GM18951 (cell line): ENCODE measurements at regions not wholly inside any gene's neighbourhood (a gene's known extent, or its start where the extent isn't known, plus 50 kb on each side); places are given as distances from the start of the nearest gene placed in this dataset.

ENCODE experiments used
- POLR2A ChIP-seq: IDR thresholded peaks from 4 replicates; pipeline ENCODE4 v1.6.1; 2011; ENCODE audit warnings: mild to moderate bottlenecking; ENCODE audit not compliant: insufficient read length, insufficient read depth; ENCODE audit errors: extremely low read depth
- in situ Hi-C: fragments of 300-500 bp; cut with MboI; formaldehyde crosslinking; loops from one replicate; pipeline ENCODE4 v1.12.0; 2022; ENCODE audit warnings: low sequenced_read_pairs, mixed read lengths, inconsistent platforms; ENCODE audit not compliant: unreplicated experiment

DNA sequence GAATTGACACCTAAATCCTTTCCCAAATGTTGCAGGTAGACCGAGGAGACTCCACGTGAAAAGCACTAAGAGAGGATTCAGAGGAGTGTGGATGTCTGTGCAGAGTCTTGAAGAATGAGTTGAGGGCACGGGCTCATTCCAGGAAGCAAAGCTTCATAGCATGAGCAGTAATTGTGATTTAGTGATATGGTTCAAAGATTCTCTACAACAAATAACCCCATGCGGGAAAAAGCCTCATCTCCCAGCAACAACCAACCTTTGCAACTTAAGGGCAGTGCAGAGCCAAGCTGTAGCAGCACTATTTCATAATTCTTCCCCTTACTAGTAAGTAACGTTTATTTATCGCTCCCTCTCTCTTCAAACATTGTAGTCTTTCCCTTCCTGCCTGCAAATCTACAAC lies 87.5 kb upstream of the CLMP start:
- in situ Hi-C loops: no loop called here
- TF ChIP-seq POLR2A: no peak

DNA sequence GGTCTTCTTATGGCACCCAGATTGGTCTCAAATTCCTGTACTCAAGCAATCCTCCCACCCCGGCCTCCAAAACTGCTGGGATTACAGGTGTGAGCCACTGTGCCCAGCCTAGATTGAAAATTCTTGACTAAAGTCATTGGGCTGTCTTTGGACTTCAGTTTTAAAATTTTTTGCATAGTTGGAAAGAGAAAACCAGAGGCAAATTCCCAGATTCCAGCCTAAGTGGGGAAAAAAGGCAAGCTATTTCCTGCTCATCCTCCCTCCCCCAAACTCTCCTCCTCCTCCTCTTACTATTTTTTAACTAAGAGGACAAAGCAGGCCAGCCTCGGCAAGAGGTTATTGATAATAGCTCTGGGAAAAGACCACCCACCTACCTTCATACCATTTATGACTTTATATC lies 78.6 kb upstream of the CLMP start:
- in situ Hi-C loops: no loop called here
- TF ChIP-seq POLR2A: no peak

DNA sequence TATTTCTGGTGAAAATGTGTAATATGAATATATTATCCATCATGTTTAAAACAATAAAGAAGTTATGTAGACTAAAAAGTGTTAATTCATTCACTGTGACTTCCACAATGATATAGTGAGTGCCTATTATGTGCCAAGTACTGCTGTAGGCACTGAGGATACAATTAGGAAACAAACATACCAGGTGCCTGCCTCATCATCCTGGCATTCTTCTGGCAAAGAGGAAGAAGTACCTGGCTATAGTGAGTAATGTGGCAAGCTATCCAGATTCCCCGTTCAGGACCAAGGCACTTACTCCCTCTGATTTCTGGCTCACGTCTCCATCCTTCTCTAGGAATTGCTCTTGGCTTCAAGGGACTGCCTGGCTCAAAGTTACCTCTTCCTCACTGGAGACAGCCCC lies 77.5 kb upstream of the CLMP start:
- TF ChIP-seq POLR2A: no peak
- in situ Hi-C loops: no loop called here

DNA sequence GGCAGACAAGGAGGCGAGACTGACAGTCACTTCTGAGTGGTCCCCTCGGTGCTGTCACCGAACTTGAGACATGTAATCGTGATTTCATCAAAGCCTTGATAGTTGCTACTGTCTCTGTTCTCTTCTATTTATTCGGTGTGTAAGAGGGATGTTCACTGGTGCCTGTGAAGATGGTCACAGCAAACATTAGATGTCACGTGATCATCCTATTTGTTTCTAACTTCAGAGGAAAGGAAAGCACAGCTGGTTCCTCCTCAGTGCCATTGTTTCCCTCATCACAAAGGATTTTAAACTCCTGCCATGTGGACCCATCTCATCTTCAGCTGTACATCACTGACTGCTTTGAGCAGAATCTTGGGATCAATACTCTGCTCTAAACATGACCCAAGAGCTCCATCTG lies 73.1 kb upstream of the CLMP start:
- in situ Hi-C loops: no loop called here
- no peak for TF ChIP-seq POLR2A

DNA sequence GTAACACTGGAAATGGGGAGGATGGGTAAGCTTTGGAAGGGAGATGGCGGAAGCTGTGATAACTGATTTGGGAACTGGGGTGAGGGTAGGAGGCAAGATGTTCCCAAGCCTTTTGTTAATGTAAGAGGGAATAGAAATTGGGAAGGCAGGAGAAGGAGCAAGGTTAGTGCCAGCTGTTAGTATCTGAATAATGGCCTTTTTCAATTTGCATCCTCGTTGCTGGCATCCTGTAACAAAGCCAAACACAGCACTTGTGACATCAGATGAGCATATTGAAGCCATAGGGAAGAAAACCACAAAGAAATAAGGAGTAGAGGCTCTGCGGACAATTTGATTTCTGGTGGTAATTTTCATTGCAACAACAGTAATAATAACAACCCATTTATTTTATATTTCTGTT lies 70.9 kb upstream of the CLMP start:
- no peak for TF ChIP-seq POLR2A
- in situ Hi-C loops: no loop called here

DNA sequence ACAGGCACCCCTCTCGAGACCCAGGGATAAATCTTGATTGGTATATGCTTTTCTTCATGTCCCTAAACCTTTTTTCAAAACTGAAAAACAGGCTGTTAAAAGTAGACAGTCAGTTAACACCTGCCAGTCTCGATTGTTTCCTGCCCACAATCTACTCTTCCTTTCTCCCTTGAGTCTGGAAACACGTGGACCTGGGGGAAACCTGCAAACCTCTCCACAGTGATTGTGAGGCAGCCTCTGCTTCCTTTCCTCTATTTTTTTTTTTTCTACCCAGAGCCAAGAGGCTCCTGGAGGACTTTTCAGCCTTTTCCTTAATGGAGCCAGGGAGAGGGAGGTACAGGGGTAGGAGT lies 69.4 kb upstream of the CLMP start:
- in situ Hi-C loops: no loop called here
- no peak for TF ChIP-seq POLR2A

DNA sequence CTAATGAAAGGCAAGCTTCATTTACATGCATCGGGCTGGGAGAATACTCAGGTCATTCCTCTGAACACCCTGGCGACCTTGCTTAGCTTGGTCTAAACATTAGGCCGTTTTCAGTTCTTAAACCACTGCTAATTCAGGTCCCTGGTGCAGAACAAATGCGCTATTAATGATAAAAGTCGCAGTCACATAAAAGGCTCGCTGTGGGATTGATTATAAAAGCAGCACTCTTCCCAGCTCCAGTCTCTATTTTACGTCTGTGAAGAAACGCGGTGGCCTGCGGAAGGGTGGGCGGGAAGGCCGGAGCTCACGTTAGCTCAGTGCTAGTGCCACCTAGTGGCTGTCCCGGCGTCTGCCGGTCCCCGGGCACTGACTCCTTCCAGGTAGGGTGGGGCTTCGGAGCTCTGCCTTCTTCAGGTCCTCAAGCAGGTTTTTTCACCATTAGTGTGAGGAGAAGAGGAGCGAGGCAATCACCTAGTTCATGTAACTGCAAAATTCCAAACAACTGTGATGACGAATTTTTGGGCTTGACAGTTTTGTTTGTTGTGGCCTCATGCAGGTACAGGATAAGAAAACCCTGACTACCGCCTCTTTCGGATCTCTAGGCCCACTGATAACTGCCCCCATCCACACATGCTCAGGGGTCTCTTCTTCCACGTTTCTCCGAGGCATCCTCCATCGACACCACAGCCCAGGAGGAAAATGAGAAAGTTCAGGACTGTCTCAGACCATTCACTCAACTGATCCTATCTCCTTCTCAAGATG lies 66.5 kb upstream of the CLMP start:
- no peak for TF ChIP-seq POLR2A

DNA sequence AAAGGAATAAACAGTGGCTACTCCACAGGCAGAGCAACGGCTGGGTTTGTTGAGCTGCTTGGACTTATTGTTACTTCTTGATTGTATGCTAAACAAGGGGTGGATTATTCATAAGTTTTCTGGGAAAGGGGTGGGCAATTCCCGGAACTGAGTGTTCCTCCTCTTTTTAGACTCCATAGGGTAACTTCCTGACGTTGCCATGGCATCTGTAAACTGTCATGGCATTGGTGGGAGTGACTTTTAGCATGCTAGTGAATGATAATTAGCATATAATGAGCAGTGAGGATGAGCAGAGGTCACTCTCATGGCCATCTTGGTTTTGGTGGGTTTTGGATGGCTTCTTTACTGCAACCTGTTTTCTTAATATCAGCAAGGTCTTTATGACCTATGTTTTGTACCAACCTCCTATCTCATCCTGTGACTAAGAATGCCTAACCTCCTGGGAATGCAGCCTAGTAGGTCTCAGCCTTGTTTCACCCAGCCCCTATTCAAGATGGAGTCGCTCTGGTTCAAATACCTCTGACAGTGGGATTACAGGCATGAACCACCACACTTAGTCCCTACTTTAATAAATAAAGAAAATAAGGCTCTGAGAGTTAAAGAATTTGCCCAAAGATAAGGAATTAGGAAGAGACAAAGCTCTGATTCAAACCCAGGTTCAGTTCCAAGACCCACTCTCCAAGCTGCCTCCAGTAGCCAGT lies 65.6 kb upstream of the CLMP start:
- no peak for TF ChIP-seq POLR2A
- in situ Hi-C loops: no loop called here

More for the DNA sequence above, 66.5 kb upstream of the CLMP start:
- in situ Hi-C loops: no loop called here

DNA sequence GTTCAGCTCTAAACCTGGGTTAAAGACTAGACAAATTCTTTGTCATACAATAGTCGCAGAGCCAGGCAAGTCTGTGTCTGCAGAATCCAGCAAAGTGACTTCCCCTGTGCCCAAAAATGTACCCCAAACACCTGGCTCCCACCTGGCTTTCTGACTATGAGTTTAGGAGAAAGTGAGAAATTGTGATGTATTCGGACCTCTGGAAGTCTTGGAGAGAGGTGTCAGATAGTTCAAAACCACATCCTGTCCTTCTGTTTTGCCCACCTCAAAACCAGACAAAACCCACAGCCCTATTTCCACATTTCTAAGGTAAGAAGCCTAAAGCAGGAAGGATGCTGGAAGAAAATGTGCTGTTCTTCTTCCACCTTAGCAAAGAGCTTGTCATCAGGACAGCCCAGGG lies 63.8 kb upstream of the CLMP start:
- TF ChIP-seq POLR2A: no peak
- in situ Hi-C loops: no loop called here

DNA sequence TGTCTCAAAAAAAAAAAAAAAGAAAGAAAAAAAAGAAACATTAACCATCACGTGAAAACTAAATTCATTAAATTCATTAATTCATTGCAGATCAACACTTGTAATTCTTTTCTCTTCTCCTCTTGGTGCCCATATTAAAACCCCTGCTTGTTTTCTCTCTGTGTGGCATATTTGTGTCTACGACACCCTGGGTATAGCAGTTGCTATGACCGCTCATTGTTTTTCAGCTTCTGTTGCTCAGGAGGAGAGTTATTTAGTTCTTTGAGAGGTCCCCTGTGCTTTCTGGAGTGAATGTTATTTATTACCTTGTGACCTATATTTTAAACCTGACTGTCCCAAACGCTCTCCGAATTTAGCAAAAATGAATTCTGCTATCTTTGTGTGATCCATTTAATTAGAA lies 62.3 kb upstream of the CLMP start:
- no peak for TF ChIP-seq POLR2A
- in situ Hi-C loops: no loop called here

DNA sequence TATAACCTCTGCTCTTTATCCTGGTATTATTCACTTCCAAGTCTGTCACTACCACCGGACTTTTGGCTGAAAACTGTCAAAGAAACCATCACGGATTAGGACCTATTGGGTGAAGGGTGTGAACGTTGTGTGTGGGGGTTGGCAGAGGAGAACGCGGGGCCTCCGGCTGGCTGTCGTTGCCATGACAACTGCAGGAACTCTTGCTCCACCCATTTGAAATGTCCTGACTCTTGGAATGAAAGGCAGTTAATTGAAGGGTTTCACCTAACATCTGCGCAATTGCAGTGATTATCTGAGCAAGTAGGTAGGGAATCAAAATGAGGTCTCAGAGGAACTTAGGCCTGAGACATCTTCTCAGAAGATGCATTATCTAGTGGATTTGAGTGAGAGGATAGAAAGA lies 60.9 kb upstream of the CLMP start:
- in situ Hi-C loops: no loop called here
- no peak for TF ChIP-seq POLR2A

DNA sequence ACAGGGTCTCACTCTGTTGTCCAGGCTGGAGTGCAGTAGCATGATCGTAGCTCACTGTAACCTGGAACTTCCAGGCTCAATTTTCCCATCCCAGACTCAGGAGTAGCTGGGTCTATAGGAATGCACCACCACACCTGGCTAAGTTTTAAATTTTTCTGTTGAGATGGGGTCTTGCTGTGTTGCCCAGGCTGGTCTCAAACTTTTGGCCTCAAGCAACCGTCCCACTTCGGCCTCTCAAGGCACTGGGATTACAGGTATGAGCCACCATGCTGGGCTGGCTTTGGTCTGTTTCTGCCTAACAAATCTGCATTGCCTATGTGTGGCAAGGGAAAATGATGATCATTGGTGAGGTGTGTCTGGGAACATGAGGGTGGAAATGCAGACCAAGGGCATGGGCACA lies 59.3 kb upstream of the CLMP start:
- TF ChIP-seq POLR2A: no peak
- in situ Hi-C loops: no loop called here

DNA sequence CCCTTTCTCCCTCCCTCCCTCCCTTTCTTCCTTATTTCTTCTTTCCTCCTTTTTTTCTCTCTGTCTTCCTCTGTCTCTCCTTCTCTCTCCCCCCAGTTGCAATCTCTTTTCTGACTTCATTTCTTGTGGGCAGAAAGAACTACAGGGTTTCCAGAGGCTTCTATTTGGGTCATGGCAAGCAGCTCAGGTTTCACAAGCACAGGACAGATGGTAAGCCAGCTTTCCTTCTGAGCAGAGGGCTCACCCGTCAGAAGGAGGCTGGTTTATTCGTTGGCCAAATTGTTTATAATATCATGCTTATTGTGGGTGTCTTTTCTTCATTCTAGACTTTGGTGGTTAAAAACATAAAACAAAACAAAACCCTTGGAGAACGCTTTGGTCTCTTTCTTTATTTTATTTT lies 58.9 kb upstream of the CLMP start:
- no peak for TF ChIP-seq POLR2A
- in situ Hi-C loops: no loop called here

DNA sequence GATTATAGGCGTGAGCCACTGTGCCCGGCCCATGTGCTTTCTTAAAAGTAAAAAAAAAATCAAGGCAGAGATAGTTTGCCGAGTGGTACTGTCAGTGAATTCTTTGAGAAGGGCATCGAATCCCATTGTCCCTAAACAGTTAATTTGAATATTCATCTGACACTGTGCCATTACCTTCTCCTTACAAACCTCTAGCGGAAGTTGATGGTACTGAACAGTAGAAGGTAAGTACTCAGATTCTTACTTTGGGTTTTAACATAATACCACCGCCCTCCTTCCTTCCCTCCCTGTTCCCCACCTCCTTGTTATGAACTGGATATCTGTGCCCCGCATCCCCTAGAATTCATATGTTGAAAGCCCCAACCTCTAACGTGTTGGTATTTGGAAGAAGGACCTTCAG lies 58.2 kb upstream of the CLMP start:
- TF ChIP-seq POLR2A: no peak
- in situ Hi-C loops: no loop called here
